ENCODE measurements at regions not wholly inside any gene's neighbourhood (a gene's known extent, or its start where the extent isn't known, plus 50 kb on each side); places are given as distances from the start of the nearest gene placed in this dataset.

DNA sequence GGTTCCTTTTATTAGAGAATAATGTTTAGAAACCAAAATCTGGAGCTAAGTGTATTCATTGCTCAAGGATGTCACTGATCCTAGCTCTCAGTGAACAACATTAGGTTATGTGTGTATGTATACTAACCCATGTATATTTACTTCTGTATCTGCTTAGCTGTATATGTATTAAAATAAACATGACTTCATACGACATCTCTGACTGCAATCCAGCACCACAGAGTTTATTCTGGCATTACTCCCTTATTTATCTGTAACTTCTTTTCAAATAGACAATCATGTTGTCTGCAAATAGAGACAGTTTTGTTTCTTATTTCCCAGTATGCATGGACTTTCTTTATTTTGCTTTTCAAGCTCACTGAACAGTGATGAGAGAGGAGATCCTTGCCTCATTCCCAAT, 441.0 kb upstream of the NFE2L3 start:
- no peaks in the 10 kb centered on the region for H3K27me3 ChIP-seq
- intact Hi-C loops (cut with DNase I) = no loop called here
- no peak overlapping the region for H3K27ac ChIP-seq
- H3K4me1 ChIP-seq = no peaks in the 10 kb centered on the region
- H3K9me3 ChIP-seq = no peaks in the 10 kb centered on the region
- ATAC-seq (no peak), DNase-seq (no peak)
- no peaks in the 10 kb centered on the region for H3K36me3 ChIP-seq
- 6% methylated on average over 1 of the region's 1 CpG for WGBS (ENCODE audit: insufficient coverage, low coverage, low lambda C conversion rate, missing lambda C conversion rate)
- H3K4me3 ChIP-seq = no peak overlapping the region
- TF ChIP-seq CTCF (IDR thresholded peaks at IDR 0.05) (no peak), POLR2A (IDR thresholded peaks at IDR 0.05) (no peak)

- TF ChIP-seq CTCF (IDR thresholded peaks at IDR 0.05) (no peak), POLR2A (IDR thresholded peaks at IDR 0.05) (no peak)
- no peaks in the 10 kb centered on the region for H3K27me3 ChIP-seq
- DNase-seq = no peak
- no peak overlapping the region for H3K27ac ChIP-seq
- H3K36me3 ChIP-seq = no peaks in the 10 kb centered on the region
- intact Hi-C loops (cut with DNase I) = no loop called here
- no peak overlapping the region for H3K4me3 ChIP-seq
- no peaks in the 10 kb centered on the region for H3K9me3 ChIP-seq
- H3K4me1 ChIP-seq = no peaks in the 10 kb centered on the region
- 73% methylated on average over 1 of the region's 1 CpG for WGBS (ENCODE audit: insufficient coverage, low coverage, low lambda C conversion rate, missing lambda C conversion rate)
- ATAC-seq = no peak
Measured at GRCh38 chr7:25711940-25712339, 440.1 kb upstream of the NFE2L3 start.

DNA sequence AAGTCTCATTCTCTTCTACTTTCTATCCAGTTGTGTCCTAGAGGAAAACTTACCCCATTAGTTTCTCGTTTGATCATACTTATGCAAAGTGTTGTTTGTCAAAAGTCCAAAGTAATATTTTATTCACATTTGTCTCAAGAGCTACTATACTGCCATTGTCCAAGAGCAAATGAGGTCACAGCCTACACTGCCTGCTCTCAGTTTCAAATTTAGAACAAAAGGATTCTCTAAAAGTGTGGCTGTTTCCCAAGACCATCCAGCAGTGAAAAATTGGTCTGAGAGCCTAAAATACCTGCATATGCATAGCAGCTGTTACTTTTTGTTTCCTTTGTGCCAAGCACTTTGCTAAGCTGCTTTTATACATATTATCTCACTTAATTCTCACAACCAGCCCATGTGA, 439.5 kb upstream of the NFE2L3 start:
- Histone ChIP-seq H3K27ac (no peak overlapping the region), H3K4me1 (no peaks in the 10 kb centered on the region), H3K4me3 (no peak overlapping the region), H3K9me3 (no peaks in the 10 kb centered on the region), H3K27me3 (no peaks in the 10 kb centered on the region), H3K36me3 (no peaks in the 10 kb centered on the region)
- ATAC-seq (no peak), DNase-seq (no peak)
- intact Hi-C loops (cut with DNase I) = no loop called here
- 29% methylated on average over 1 of the region's 1 CpG for WGBS (ENCODE audit: insufficient coverage, low coverage, low lambda C conversion rate, missing lambda C conversion rate)
- no peak for TF ChIP-seq POLR2A (IDR thresholded peaks at IDR 0.05)
- no peak for TF ChIP-seq CTCF (IDR thresholded peaks at IDR 0.05)

DNA sequence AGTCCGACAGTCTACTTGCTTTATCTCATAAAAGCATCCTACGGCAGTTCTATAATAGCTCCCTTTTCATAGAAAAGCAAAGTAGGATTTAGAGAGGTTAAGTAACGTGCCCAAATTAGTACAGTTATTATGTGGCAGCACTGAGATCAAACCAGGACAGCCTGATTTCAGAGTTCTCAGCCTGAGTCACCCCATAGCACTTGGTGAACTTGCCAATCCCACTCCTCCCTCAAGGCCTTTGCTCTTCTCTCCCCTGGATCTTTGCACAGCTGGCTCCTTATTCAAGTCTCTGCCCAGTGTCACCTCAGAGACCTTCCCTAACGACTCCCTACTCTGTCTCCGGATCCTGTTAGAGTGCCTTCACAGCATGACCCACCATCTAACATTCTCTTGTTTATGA, 438.0 kb upstream of the NFE2L3 start:
- intact Hi-C loops (cut with DNase I) = no loop called here
- no peaks in the 10 kb centered on the region for H3K36me3 ChIP-seq
- DNase-seq = no peak
- H3K4me3 ChIP-seq = no peak overlapping the region
- no peak overlapping the region for H3K27ac ChIP-seq
- ATAC-seq = no peak
- no peak for TF ChIP-seq POLR2A (IDR thresholded peaks at IDR 0.05)
- 57% methylated on average over 5 of the region's 5 CpGs for WGBS (ENCODE audit: insufficient coverage, low coverage, low lambda C conversion rate, missing lambda C conversion rate)
- H3K9me3 ChIP-seq = no peaks in the 10 kb centered on the region
- no peaks in the 10 kb centered on the region for H3K4me1 ChIP-seq
- no peaks in the 10 kb centered on the region for H3K27me3 ChIP-seq

DNA sequence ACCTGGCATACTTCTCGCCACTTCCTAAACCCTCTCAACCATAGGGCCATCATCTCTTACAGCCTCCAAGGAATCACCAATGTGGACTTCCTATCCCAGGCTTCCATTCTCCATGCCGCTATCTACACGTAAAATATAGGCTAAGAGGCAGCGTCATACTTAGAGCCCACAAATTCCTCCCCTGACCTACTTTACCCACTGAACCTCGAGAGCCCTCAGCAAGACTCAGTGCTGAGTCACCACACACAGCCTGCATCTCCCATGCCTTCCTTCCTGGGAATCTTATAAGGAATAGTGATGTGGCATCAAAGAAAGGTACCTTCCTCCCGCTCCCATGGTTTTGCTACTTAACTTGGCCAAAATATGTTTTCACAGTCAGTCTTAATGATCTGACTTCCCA, 435.6 kb upstream of the NFE2L3 start:
- intact Hi-C loops (cut with DNase I) = no loop called here
- Histone ChIP-seq H3K4me3 (no peak overlapping the region), H3K27ac (no peak overlapping the region), H3K9me3 (no peaks in the 10 kb centered on the region), H3K27me3 (no peaks in the 10 kb centered on the region), H3K36me3 (no peaks in the 10 kb centered on the region), H3K4me1 (no peaks in the 10 kb centered on the region)
- TF ChIP-seq POLR2A (IDR thresholded peaks at IDR 0.05) (no peak), CTCF (IDR thresholded peaks at IDR 0.05) (no peak)
- ATAC-seq (no peak), DNase-seq (no peak)
- 77% methylated on average over 4 of the region's 6 CpGs for WGBS (ENCODE audit: insufficient coverage, low coverage, low lambda C conversion rate, missing lambda C conversion rate)
